Ishikawa (cell line): ENCODE measurements at regions not wholly inside any gene's neighbourhood (a gene's known extent, or its start where the extent isn't known, plus 50 kb on each side); places are given as distances from the start of the nearest gene placed in this dataset.

Experiments used
- FOXM1 ChIP-seq: IDR thresholded peaks from 2 replicates; pipeline ENCODE4 v1.6.1; 2012; ENCODE audit warnings: low read depth, borderline replicate concordance
- NFIC ChIP-seq: IDR thresholded peaks from 2 replicates; pipeline ENCODE4 v1.6.1; 2012
- RAD21 ChIP-seq: IDR thresholded peaks from 2 replicates; pipeline ENCODE4 v1.6.1; 2012; ENCODE audit warnings: low read depth
- TF ChIP-seq, protein P1 (sequence below): IDR thresholded peaks from 2 replicates; pipeline ENCODE4 v1.6.1; 2012
- TF ChIP-seq, protein P2 (sequence below): IDR thresholded peaks from 2 replicates; pipeline ENCODE4 v1.6.1; 2012

GRCh38 chr13:99726282-99726894, 225.1 kb downstream of the TM9SF2 start:
- TF ChIP-seq, protein P1, sequence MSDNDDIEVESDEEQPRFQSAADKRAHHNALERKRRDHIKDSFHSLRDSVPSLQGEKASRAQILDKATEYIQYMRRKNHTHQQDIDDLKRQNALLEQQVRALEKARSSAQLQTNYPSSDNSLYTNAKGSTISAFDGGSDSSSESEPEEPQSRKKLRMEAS, result no peak
- TF ChIP-seq FOXM1 (no peak), NFIC (no peak), RAD21 (no peak)
- TF ChIP-seq, protein P2, sequence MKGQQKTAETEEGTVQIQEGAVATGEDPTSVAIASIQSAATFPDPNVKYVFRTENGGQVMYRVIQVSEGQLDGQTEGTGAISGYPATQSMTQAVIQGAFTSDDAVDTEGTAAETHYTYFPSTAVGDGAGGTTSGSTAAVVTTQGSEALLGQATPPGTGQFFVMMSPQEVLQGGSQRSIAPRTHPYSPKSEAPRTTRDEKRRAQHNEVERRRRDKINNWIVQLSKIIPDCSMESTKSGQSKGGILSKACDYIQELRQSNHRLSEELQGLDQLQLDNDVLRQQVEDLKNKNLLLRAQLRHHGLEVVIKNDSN, result no peak
